Trophoblast cell (in vitro differentiated cells and primary cell): ENCODE measurements at regions not wholly inside any gene's neighbourhood (a gene's known extent, or its start where the extent isn't known, plus 50 kb on each side); places are given as distances from the start of the nearest gene placed in this dataset.

ENCODE experiments used
- DNase-seq, 2 donors: peaks; one replicate each; pipeline ENCODE4 v3.0.0-alpha.2; 2016
- H2AFZ ChIP-seq: 2 replicates; pipeline ENCODE4 v1.6.1; 2013; ENCODE audit warnings: low read length, moderate library complexity, mild to moderate bottlenecking; ENCODE audit not compliant: insufficient read depth, poor library complexity
- H2AK5ac ChIP-seq: 2 replicates; pipeline ENCODE4 v1.6.1; 2013; ENCODE audit warnings: mild to moderate bottlenecking, low read length
- H2BK120ac ChIP-seq: 2 replicates; pipeline ENCODE4 v1.6.1; 2013; ENCODE audit warnings: low read length, mild to moderate bottlenecking, moderate library complexity; ENCODE audit not compliant: insufficient read depth, poor library complexity
- H2BK12ac ChIP-seq: 2 replicates; pipeline ENCODE4 v1.6.1; 2013; ENCODE audit warnings: mild to moderate bottlenecking, low read length, moderate library complexity
- H2BK5ac ChIP-seq: 2 replicates; pipeline ENCODE4 v1.6.1; 2013; ENCODE audit warnings: low read length, low read depth, moderate library complexity, mild to moderate bottlenecking; ENCODE audit not compliant: poor library complexity
- H3K14ac ChIP-seq: 2 replicates; pipeline ENCODE4 v1.6.1; 2013; ENCODE audit warnings: mild to moderate bottlenecking, low read length
- H3K18ac ChIP-seq: 2 replicates; pipeline ENCODE4 v1.6.1; 2013; ENCODE audit warnings: mild to moderate bottlenecking, low read length
- H3K23ac ChIP-seq: 2 replicates; pipeline ENCODE4 v1.6.1; 2013; ENCODE audit warnings: low read length
- H3K27ac ChIP-seq: 2 replicates; pipeline ENCODE4 v1.5.1; 2013; ENCODE audit warnings: low read depth, mild to moderate bottlenecking, inconsistent platforms, low read length, moderate library complexity
- H3K27me3 ChIP-seq: 2 replicates; pipeline ENCODE4 v1.6.1; 2013; ENCODE audit warnings: inconsistent platforms, mild to moderate bottlenecking, low read length, moderate library complexity; ENCODE audit not compliant: insufficient read depth
- H3K36me3 ChIP-seq, 2 experiments: 1 replicate in 1 of 2; 2 replicates in 1 of 2; pipeline ENCODE4 v1.6.1; 2013; ENCODE audit warnings: low read length in 2 of 2, mild to moderate bottlenecking in 2 of 2, moderate library complexity in 1 of 2; ENCODE audit not compliant: insufficient read depth in 2 of 2, control insufficient read depth in 1 of 2
- H3K4ac ChIP-seq: 2 replicates; pipeline ENCODE4 v1.6.1; 2013; ENCODE audit warnings: low read depth, mild to moderate bottlenecking, low read length, moderate library complexity
- H3K4me1 ChIP-seq, 2 experiments: 1 replicate in 1 of 2; 2 replicates in 1 of 2; pipeline ENCODE4 v1.6.1; 2013; ENCODE audit warnings: low read length in 2 of 2, mild to moderate bottlenecking in 2 of 2, moderate library complexity in 1 of 2; ENCODE audit not compliant: insufficient read depth in 2 of 2, control insufficient read depth in 1 of 2
- H3K4me2 ChIP-seq: 2 replicates; pipeline ENCODE4 v1.6.1; 2013; ENCODE audit warnings: inconsistent platforms, mild to moderate bottlenecking, low read length, moderate library complexity
- H3K4me3 ChIP-seq: 2 replicates; pipeline ENCODE4 v1.5.1; 2013; ENCODE audit warnings: mild to moderate bottlenecking, low read depth, low read length, inconsistent platforms
- H3K79me1 ChIP-seq: one replicate; pipeline ENCODE4 v1.6.1; 2013; ENCODE audit warnings: low read length
- H3K79me2 ChIP-seq: 2 replicates; pipeline ENCODE4 v1.6.1; 2013; ENCODE audit warnings: low read length, mild to moderate bottlenecking; ENCODE audit not compliant: control insufficient read depth, insufficient read depth, poor library complexity
- H3K9ac ChIP-seq: 2 replicates; pipeline ENCODE4 v1.6.1; 2013; ENCODE audit warnings: mild to moderate bottlenecking, low read length
- H3K9me3 ChIP-seq: 2 replicates; pipeline ENCODE4 v1.6.1; 2013; ENCODE audit warnings: low read depth, mild to moderate bottlenecking, control low read depth, inconsistent platforms, low read length; ENCODE audit not compliant: insufficient read depth
- H4K12ac ChIP-seq: 2 replicates; pipeline ENCODE4 v1.6.1; 2013; ENCODE audit warnings: low read depth, mild to moderate bottlenecking, low read length, moderate library complexity
- H4K8ac ChIP-seq: 2 replicates; pipeline ENCODE4 v1.6.1; 2013; ENCODE audit warnings: low read depth, mild to moderate bottlenecking, low read length, moderate library complexity
- H4K91ac ChIP-seq: one replicate; pipeline ENCODE4 v1.6.1; 2013; ENCODE audit warnings: low read depth, mild to moderate bottlenecking, low read length, moderate library complexity
- WGBS: extraction: QIAGEN DNeasy Blood & Tissue Kit; methylation state at CpG from one replicate; pipeline ENCODE4 v1.1.7; 2013; ENCODE audit warnings: missing lambda C conversion rate; ENCODE audit not compliant: insufficient read length, insufficient coverage; ENCODE audit errors: extremely low coverage; 5-methylcytosine and 5-hydroxymethylcytosine counted together

GRCh38 chr14:87334997-87335685, 657.8 kb downstream of the GALC start:
- Histone ChIP-seq H3K14ac (no peak overlapping the region), H4K8ac (no peak overlapping the region), H3K4me1 (no peaks in the 10 kb centered on the region), H3K23ac (no peak overlapping the region), H3K27ac (no peak overlapping the region), H3K9ac (no peak overlapping the region), H2AFZ (no peak overlapping the region), H3K4me2 (no peak overlapping the region), H3K4ac (no peak overlapping the region), H3K36me3 (no peaks in the 10 kb centered on the region), H2BK5ac (no peak overlapping the region), H3K9me3 (no peaks in the 10 kb centered on the region), H3K79me1 (no peaks in the 10 kb centered on the region), H3K79me2 (no peaks in the 10 kb centered on the region), H3K18ac (no peak overlapping the region), H4K12ac (no peak overlapping the region), H2AK5ac (no peak overlapping the region), H2BK12ac (no peak overlapping the region), H2BK120ac (no peak overlapping the region), H3K4me3 (no peak overlapping the region), H3K27me3 (no peaks in the 10 kb centered on the region), H4K91ac (no peak overlapping the region)
- no CpG with 5 or more reads among the region's 2 CpGs for WGBS
- DNase-seq = peak in 1 of 2 donors; percentile 15

- Histone ChIP-seq H3K27ac (no peak overlapping the region), H3K36me3 (no peaks in the 10 kb centered on the region), H3K79me2 (no peaks in the 10 kb centered on the region), H3K18ac (no peak overlapping the region), H2AK5ac (no peak overlapping the region), H3K27me3 (no peaks in the 10 kb centered on the region), H3K4me3 (no peak overlapping the region), H3K9me3 (no peaks in the 10 kb centered on the region), H3K23ac (no peak overlapping the region), H3K4me1 (no peaks in the 10 kb centered on the region), H2BK120ac (no peak overlapping the region), H3K4me2 (no peak overlapping the region), H3K14ac (no peak overlapping the region), H2BK12ac (no peak overlapping the region), H2BK5ac (no peak overlapping the region), H3K9ac (no peak overlapping the region), H3K4ac (no peak overlapping the region), H4K91ac (no peak overlapping the region), H3K79me1 (no peaks in the 10 kb centered on the region), H4K8ac (no peak overlapping the region), H2AFZ (no peak overlapping the region), H4K12ac (no peak overlapping the region)
- no peak for DNase-seq
- no CpG with 5 or more reads among the region's 2 CpGs for WGBS
Measured at GRCh38 chr14:87331991-87332390, 661.0 kb downstream of the GALC start.

GRCh38 chr14:87325741-87326140, 667.2 kb downstream of the GALC start:
- Histone ChIP-seq H4K8ac (no peak overlapping the region), H2BK120ac (no peak overlapping the region), H4K91ac (no peak overlapping the region), H3K36me3 (no peaks in the 10 kb centered on the region), H3K9me3 (no peaks in the 10 kb centered on the region), H3K23ac (no peak overlapping the region), H3K9ac (no peak overlapping the region), H3K27me3 (no peaks in the 10 kb centered on the region), H3K79me1 (no peaks in the 10 kb centered on the region), H2AFZ (no peak overlapping the region), H3K4me3 (no peak overlapping the region), H3K27ac (no peak overlapping the region), H3K79me2 (no peaks in the 10 kb centered on the region), H3K18ac (no peak overlapping the region), H2BK12ac (no peak overlapping the region), H2AK5ac (no peak overlapping the region), H3K4me1 (no peaks in the 10 kb centered on the region), H3K4ac (no peak overlapping the region), H3K4me2 (no peak overlapping the region), H2BK5ac (no peak overlapping the region), H4K12ac (no peak overlapping the region), H3K14ac (no peak overlapping the region)
- DNase-seq = no peak
- no CpG with 5 or more reads among the region's 2 CpGs for WGBS

- H2BK12ac ChIP-seq = no peak overlapping the region
- no peak overlapping the region for H4K12ac ChIP-seq
- H3K27ac ChIP-seq = no peak overlapping the region
- no peak overlapping the region for H3K4ac ChIP-seq
- DNase-seq = no peak
- no CpG with 5 or more reads among the region's 2 CpGs for WGBS
- H3K4me3 ChIP-seq = no peak overlapping the region
- no peak overlapping the region for H3K4me2 ChIP-seq
- no peaks in the 10 kb centered on the region for H3K9me3 ChIP-seq
- no peak overlapping the region for H3K9ac ChIP-seq
- no peak overlapping the region for H2AFZ ChIP-seq
- no peaks in the 10 kb centered on the region for H3K27me3 ChIP-seq
- H3K79me1 ChIP-seq = no peaks in the 10 kb centered on the region
- H2BK120ac ChIP-seq = no peak overlapping the region
- no peak overlapping the region for H3K14ac ChIP-seq
- no peak overlapping the region for H4K91ac ChIP-seq
- H2BK5ac ChIP-seq = no peak overlapping the region
- H2AK5ac ChIP-seq = no peak overlapping the region
- H3K18ac ChIP-seq = no peak overlapping the region
- H3K79me2 ChIP-seq = no peaks in the 10 kb centered on the region
- no peak overlapping the region for H3K23ac ChIP-seq
- no peaks in the 10 kb centered on the region for H3K4me1 ChIP-seq
- no peak overlapping the region for H4K8ac ChIP-seq
- H3K36me3 ChIP-seq = no peaks in the 10 kb centered on the region
Measured at GRCh38 chr14:87323191-87323590, 669.8 kb downstream of the GALC start.
